Vagina (tissue), 2 donors: ENCODE measurements at regions not wholly inside any gene's neighbourhood (a gene's known extent, or its start where the extent isn't known, plus 50 kb on each side); places are given as distances from the start of the nearest gene placed in this dataset.
"Not testable (repeated sequence)": the region's sequence is repeated elsewhere in the genome, so short reads cannot be mapped to it uniquely, and the experiment has no call there.

Source experiments
- CTCF ChIP-seq, 3 experiments: fragments of 450-650 bp in 2 of 3; fragments of 200-600 bp in 1 of 3; sonication (generic) in 1 of 3; IDR thresholded peaks; one replicate each; pipeline ENCODE4 v1.5.1; 2017 to 2019; ENCODE audit warnings: antibody characterized with exemption in 3 of 3, mild to moderate bottlenecking in 2 of 3, moderate library complexity in 2 of 3
- POLR2A ChIP-seq, 2 donors: fragments of 450-650 bp; IDR thresholded peaks; one replicate each; pipeline ENCODE4 v1.6.1; 2017; ENCODE audit warnings: antibody characterized with exemption in 2 of 2, mild to moderate bottlenecking in 2 of 2, moderate library complexity in 2 of 2

GRCh38 chr11:92074498-92074897 lies 150.1 kb upstream of the FAT3 start:
- TF ChIP-seq POLR2A, CTCF (IDR thresholded peaks at IDR 0.05): not testable (repeated sequence)
